Spleen (tissue), 7 donors: ENCODE measurements at regions not wholly inside any gene's neighbourhood (a gene's known extent, or its start where the extent isn't known, plus 50 kb on each side); places are given as distances from the start of the nearest gene placed in this dataset.
"Not testable (repeated sequence)": the region's sequence is repeated elsewhere in the genome, so short reads cannot be mapped to it uniquely, and the experiment has no call there.

ENCODE experiments used
- POLR2A ChIP-seq, 3 donors: fragments of 450-650 bp; IDR thresholded peaks; one replicate each; pipeline ENCODE4 v1.5.1; 2017; ENCODE audit warnings: antibody characterized with exemption in 3 of 3, mild to moderate bottlenecking in 1 of 3
- TF ChIP-seq, protein P1 (sequence below), 11 experiments: fragments of 200-600 bp in 7 of 11; fragments of 450-650 bp in 4 of 11; sonication (generic) in 4 of 11; IDR thresholded peaks in 8 of 11; conservative IDR thresholded peaks in 3 of 11; 1 replicate in 7 of 11; 2 replicates in 4 of 11; pipeline versions ENCODE4 v1.4.0 to v1.8.0; 2016 to 2021; ENCODE audit warnings: antibody characterized with exemption in 11 of 11, inconsistent platforms in 4 of 11, mild to moderate bottlenecking in 1 of 11
- donor health status: DM: no; HTN: no; CAD: no; lungs with moderate emphysema.
- donor health status: DM: no; HTN: no; CAD: no.
- donor health status: DM: no; HTN: no; CAD: no.

DNA sequence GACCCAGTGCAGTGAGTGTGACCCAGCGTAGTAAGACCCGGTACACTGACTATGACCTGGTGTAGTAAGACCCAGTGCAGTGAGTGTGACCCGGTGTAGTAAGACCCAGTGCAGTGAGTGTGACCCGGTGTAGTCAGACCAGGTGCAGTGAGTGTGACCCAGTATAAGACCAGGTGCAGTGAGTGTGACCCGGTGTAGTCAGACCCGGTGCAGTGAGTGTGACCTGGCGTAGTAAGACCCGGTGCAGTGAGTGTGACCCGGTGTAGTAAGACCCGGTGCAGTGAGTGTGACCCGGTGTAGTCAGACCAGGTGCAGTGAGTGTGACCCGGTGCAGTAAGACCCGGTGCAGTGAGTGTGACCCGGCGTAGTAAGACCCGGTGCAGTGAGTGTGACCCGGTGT lies 134.2 kb upstream of the SFSWAP start:
- TF ChIP-seq, protein P1, sequence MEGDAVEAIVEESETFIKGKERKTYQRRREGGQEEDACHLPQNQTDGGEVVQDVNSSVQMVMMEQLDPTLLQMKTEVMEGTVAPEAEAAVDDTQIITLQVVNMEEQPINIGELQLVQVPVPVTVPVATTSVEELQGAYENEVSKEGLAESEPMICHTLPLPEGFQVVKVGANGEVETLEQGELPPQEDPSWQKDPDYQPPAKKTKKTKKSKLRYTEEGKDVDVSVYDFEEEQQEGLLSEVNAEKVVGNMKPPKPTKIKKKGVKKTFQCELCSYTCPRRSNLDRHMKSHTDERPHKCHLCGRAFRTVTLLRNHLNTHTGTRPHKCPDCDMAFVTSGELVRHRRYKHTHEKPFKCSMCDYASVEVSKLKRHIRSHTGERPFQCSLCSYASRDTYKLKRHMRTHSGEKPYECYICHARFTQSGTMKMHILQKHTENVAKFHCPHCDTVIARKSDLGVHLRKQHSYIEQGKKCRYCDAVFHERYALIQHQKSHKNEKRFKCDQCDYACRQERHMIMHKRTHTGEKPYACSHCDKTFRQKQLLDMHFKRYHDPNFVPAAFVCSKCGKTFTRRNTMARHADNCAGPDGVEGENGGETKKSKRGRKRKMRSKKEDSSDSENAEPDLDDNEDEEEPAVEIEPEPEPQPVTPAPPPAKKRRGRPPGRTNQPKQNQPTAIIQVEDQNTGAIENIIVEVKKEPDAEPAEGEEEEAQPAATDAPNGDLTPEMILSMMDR (IDR thresholded peaks at IDR 0.05 in 8 of 11, conservative IDR thresholded peaks at IDR 0.05 in 3 of 11) = not testable (repeated sequence)
- TF ChIP-seq POLR2A (IDR thresholded peaks at IDR 0.05) = not testable (repeated sequence)
